ENCODE measurements at regions not wholly inside any gene's neighbourhood (a gene's known extent, or its start where the extent isn't known, plus 50 kb on each side); places are given as distances from the start of the nearest gene placed in this dataset. TPM values are rescaled to one million over a fixed set of nuclear protein-coding genes. Genes with fewer than 3 reads are reported as not detected.

GRCh38 chrX:22944945-22945344 is 54.8 kb upstream of the DDX53 start:
- FAIRE-seq = no peak
- H3K36me3 ChIP-seq (ENCODE audit: control insufficient read depth in 2 of 2, extremely low read depth in 1 of 2, insufficient read depth in 2 of 2, low read length in 2 of 2) = no peaks in the 10 kb centered on the region
- H3K4me2 ChIP-seq (ENCODE audit: insufficient read depth, low read length) = no peak overlapping the region
- dilution Hi-C loops (cut with MboI; ENCODE audit: extremely low pct_ligation_motif_present, low sequenced_read_pairs) = no loop called here
- no peaks in the 10 kb centered on the region for H3K9me3 ChIP-seq (replicated peaks; ENCODE audit: control insufficient read depth, insufficient read depth, low read length)
- H3K27ac ChIP-seq (ENCODE audit: insufficient read depth, low read depth, low read length) = no peak overlapping the region
- DNase-seq (ENCODE audit: low read depth, low spot score) = no peak
- H3K27me3 ChIP-seq (ENCODE audit: control insufficient read depth in 2 of 2, insufficient read depth in 2 of 2, low read length in 2 of 2) = no peaks in the 10 kb centered on the region
- no peaks in the 10 kb centered on the region for H3K79me2 ChIP-seq (ENCODE audit: control insufficient read depth, insufficient read depth, low read length)
- no peaks in the 10 kb centered on the region for H3K9me1 ChIP-seq (replicated peaks; ENCODE audit: control insufficient read depth, extremely low read depth, insufficient read depth, low read length)
- no peaks in the 10 kb centered on the region for H4K20me1 ChIP-seq (replicated peaks; ENCODE audit: control insufficient read depth, extremely low read depth, insufficient read depth, low read length)
- no peak for TF ChIP-seq POLR2A (IDR thresholded peaks at IDR 0.05; ENCODE audit: low read depth, low read length)
- no peak for TF ChIP-seq MYC (IDR thresholded peaks at IDR 0.05; ENCODE audit: low read depth, low read length)
- no peak for TF ChIP-seq EZH2 (IDR thresholded peaks at IDR 0.05; ENCODE audit: borderline replicate concordance, low read depth, low read length, severe bottlenecking)
- no peak for TF ChIP-seq MAX (IDR thresholded peaks at IDR 0.05; ENCODE audit: insufficient read depth, insufficient read length)
- no peak for TF ChIP-seq JUN (IDR thresholded peaks at IDR 0.05; ENCODE audit: borderline replicate concordance, insufficient read depth, insufficient read length, low read depth)
- no peak for TF ChIP-seq CTCF (IDR thresholded peaks at IDR 0.05; ENCODE audit: extremely low read depth in 1 of 2, insufficient read depth in 1 of 2, low read depth in 1 of 2, low read length in 2 of 2)
- TF ChIP-seq FOS (IDR thresholded peaks at IDR 0.05; ENCODE audit: borderline replicate concordance, insufficient read depth, low read length) = no peak
- no peak for TF ChIP-seq GATA2 (IDR thresholded peaks at IDR 0.05; ENCODE audit: insufficient read depth, insufficient read length, low read depth, low read length)
- TF ChIP-seq POLR2AphosphoS5 (IDR thresholded peaks at IDR 0.05; ENCODE audit: insufficient read depth, low read depth, low read length) = no peak
- POLR2A ChIA-PET = no interaction called here
- no TSS peak for BruUV-seq (replicated peaks)
- peaks cover under 1% of the 10 kb centered on the region for H3K4me1 ChIP-seq (ENCODE audit: control insufficient read depth, extremely low read depth, insufficient read depth, low read length)
- intact Hi-C loops (cut with micrococcal nuclease) = no loop called here
- no peak overlapping the region for H2AFZ ChIP-seq (ENCODE audit: low read depth, low read length)
- no peak overlapping the region for H3K9ac ChIP-seq (replicated peaks; ENCODE audit: extremely low read depth, insufficient read depth, low read length)
- H3K4me3 ChIP-seq (replicated peaks in 1 of 3; ENCODE audit: insufficient read depth in 1 of 3, low read depth in 1 of 3, low read length in 3 of 3) = no peak overlapping the region
- CTCF ChIA-PET = no interaction called here

Small RNA genes lying in the stretch of these regions (small RNA-seq; reads per million reads assigned to genes)
- gene RNU6-266P (ENCODE audit: insufficient read depth, insufficient read length, low read depth, low replicate concordance) = not detected
